GM19193 (cell line): ENCODE measurements at regions not wholly inside any gene's neighbourhood (a gene's known extent, or its start where the extent isn't known, plus 50 kb on each side); places are given as distances from the start of the nearest gene placed in this dataset.

Source experiments
- POLR2A ChIP-seq: IDR thresholded peaks from 4 replicates; pipeline ENCODE4 v1.6.1; 2011; ENCODE audit not compliant: insufficient read depth, insufficient read length; ENCODE audit errors: extremely low read depth

GRCh38 chr3:158882445-158882844, 80.6 kb downstream of the MFSD1 start:
- no peak for TF ChIP-seq POLR2A

- no peak for TF ChIP-seq POLR2A
Measured at GRCh38 chr3:158896729-158897128, 94.9 kb downstream of the MFSD1 start.

- TF ChIP-seq POLR2A = no peak
Measured at GRCh38 chr3:158906749-158907148, 104.9 kb downstream of the MFSD1 start.

- no peak for TF ChIP-seq POLR2A
Measured at GRCh38 chr3:158908187-158908734, 106.4 kb downstream of the MFSD1 start.

- TF ChIP-seq POLR2A = no peak
Measured at GRCh38 chr3:158909870-158910269, 108.0 kb downstream of the MFSD1 start.

- no peak for TF ChIP-seq POLR2A
Measured at GRCh38 chr3:158911586-158911985, 109.7 kb downstream of the MFSD1 start.

- no peak for TF ChIP-seq POLR2A
Measured at GRCh38 chr3:158912188-158912587, 110.3 kb downstream of the MFSD1 start.

- TF ChIP-seq POLR2A = no peak
Measured at GRCh38 chr3:158912621-158913020, 110.8 kb downstream of the MFSD1 start.

- TF ChIP-seq POLR2A = no peak
Measured at GRCh38 chr3:158916111-158916510, 114.3 kb downstream of the MFSD1 start.

GRCh38 chr3:158918008-158918407, 116.2 kb downstream of the MFSD1 start:
- no peak for TF ChIP-seq POLR2A

GRCh38 chr3:158918451-158918850, 116.6 kb downstream of the MFSD1 start:
- no peak for TF ChIP-seq POLR2A

GRCh38 chr3:158920371-158920770, 118.5 kb downstream of the MFSD1 start:
- no peak for TF ChIP-seq POLR2A

- TF ChIP-seq POLR2A = no peak
Measured at GRCh38 chr3:158925021-158925420, 123.2 kb downstream of the MFSD1 start.

- TF ChIP-seq POLR2A = no peak
Measured at GRCh38 chr3:158925828-158926494, 124.1 kb downstream of the MFSD1 start.

GRCh38 chr3:158935846-158936245, 134.0 kb downstream of the MFSD1 start:
- TF ChIP-seq POLR2A = no peak

- TF ChIP-seq POLR2A = no peak
Measured at GRCh38 chr3:158936530-158937113, 134.8 kb downstream of the MFSD1 start.

GRCh38 chr3:158950178-158950901, 148.5 kb downstream of the MFSD1 start:
- TF ChIP-seq POLR2A = no peak

GRCh38 chr3:158953131-158953530, 151.3 kb downstream of the MFSD1 start:
- TF ChIP-seq POLR2A = no peak
